Naive thymus-derived CD8-positive, alpha-beta T cell (primary cell): ENCODE measurements at regions not wholly inside any gene's neighbourhood (a gene's known extent, or its start where the extent isn't known, plus 50 kb on each side); places are given as distances from the start of the nearest gene placed in this dataset.

Experiments
- ATAC-seq, 2 donors: fragments of 150-1000 bp; cut with Tn5 transposase in 1 of 2; sonication (Bioruptor Pico), chemical (Tn5 transposase) in 1 of 2; 1 replicate in 1 of 2; 2 replicates in 1 of 2; pipeline ENCODE4 v1.10.0; 2021; ENCODE audit warnings: mild to moderate bottlenecking in 2 of 2, moderate library complexity in 2 of 2
- POLR2A ChIA-PET: fragments of 350-600 bp; sonication (Branson Sonifier 250); formaldehyde crosslinking; loops from one replicate; lab custom pipeline; 2021; ENCODE audit warnings: antibody characterized with exemption; lab: Charles Lee
- DNase-seq, 10 donors: peaks; one replicate each; pipeline versions ENCODE4 v3.0.0 to v3.0.0-alpha.2; 2020 to 2022
- H3K27ac Mint-ChIP-seq, 10 donors: one replicate each; pipeline ENCODE4 v1.8.0; 2020 to 2022; ENCODE audit warnings: mild to moderate bottlenecking in 10 of 10, mixed read lengths in 10 of 10, moderate library complexity in 4 of 10, inconsistent platforms in 1 of 10
- H3K27me3 Mint-ChIP-seq, 5 donors: one replicate each; pipeline ENCODE4 v1.8.0; 2021 to 2022; ENCODE audit warnings: mixed read lengths in 5 of 5
- H3K36me3 Mint-ChIP-seq, 3 donors: one replicate each; pipeline ENCODE4 v1.8.0; 2020 to 2022; ENCODE audit warnings: mixed read lengths in 3 of 3, mild to moderate bottlenecking in 2 of 3, inconsistent platforms in 1 of 3
- H3K4me1 Mint-ChIP-seq, 4 donors: one replicate each; pipeline ENCODE4 v1.8.0; 2021 to 2022; ENCODE audit warnings: mixed read lengths in 4 of 4
- H3K4me3 Mint-ChIP-seq, 10 donors: one replicate each; pipeline ENCODE4 v1.8.0; 2020 to 2022; ENCODE audit warnings: mild to moderate bottlenecking in 10 of 10, mixed read lengths in 10 of 10, moderate library complexity in 6 of 10, inconsistent platforms in 1 of 10
- H3K9me3 Mint-ChIP-seq, 9 donors: one replicate each; pipeline ENCODE4 v1.8.0; 2020 to 2022; ENCODE audit warnings: mixed read lengths in 9 of 9, mild to moderate bottlenecking in 3 of 9, inconsistent platforms in 1 of 9, moderate library complexity in 1 of 9

DNA sequence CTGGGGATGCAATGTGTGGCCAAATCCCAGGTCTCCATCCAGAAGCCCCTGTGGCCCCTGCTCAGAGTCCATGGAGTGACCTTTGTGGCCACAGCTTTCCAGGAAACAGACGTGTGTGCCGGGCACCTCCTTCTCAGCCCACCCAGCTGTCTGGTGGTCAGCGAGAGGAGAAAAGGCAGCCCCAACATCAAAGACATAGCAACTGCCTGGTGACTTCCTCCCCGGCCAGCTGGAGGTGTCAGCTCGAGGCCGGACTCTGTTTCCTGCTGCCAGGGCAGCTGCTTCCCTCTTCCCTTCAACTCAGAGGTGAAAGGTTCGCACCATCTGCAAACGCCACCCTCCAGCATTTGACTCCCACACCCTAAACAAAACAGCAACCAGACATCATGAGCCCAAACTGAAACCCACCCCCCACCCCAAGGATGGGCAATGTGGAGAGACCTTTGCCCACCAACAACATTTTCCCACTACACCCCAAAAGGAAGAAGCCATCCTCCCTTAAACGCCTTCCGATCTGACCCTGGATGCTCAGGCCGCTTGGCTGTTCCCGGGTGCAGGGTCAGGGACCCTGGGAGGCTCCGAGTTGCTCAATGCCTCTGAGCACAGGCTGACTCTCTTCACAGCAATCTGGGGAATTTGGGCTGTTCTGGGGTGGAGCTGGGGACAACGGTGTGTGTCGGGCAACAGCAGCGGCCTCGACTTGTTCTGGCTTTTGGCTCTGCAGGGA is 162.3 kb downstream of the PSMG1 start:
- H3K4me3 Mint-ChIP-seq = no peak overlapping the region
- peak overlapping the region in 1 of 10 donors; percentile 49 for H3K27ac Mint-ChIP-seq

DNA sequence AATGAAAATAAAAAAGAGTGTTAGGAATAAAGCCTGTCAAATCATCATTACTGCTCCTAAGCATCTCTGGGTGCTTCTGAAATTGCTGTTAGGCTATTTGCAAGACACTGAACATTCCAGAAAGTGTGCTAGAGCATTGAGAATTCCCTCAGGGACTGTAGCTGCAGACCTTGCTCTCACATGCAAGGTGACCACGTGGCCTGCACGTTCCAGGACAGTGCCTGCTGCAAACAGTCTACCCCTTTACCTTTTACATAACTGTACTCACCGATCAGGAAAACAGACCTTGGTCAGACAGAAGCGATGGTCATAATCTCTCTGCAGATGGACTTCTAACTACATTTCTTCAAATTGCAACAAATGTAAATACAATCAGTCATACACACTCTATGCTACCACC is 164.5 kb downstream of the PSMG1 start:
- peaks cover 0 to 16% (median 0%) of the 10 kb centered on the region in 4 donors for H3K4me1 Mint-ChIP-seq
- ATAC-seq = no peak
- POLR2A ChIA-PET = no interaction called here
- H3K4me3 Mint-ChIP-seq = peak overlapping the region in 1 of 10 donors; percentile 59
- no peak overlapping the region for H3K27ac Mint-ChIP-seq
- H3K27me3 Mint-ChIP-seq = peaks cover 0 to 5% (median 2%) of the 10 kb centered on the region in 5 donors
- H3K9me3 Mint-ChIP-seq = peaks cover 0 to 4% (median 0%) of the 10 kb centered on the region in 9 donors
- no peaks in the 10 kb centered on the region for H3K36me3 Mint-ChIP-seq
- no peak for DNase-seq

More for the DNA sequence above, 162.3 kb downstream of the PSMG1 start:
- Mint-ChIP-seq H3K4me1 (peaks cover 0 to 16% (median 0%) of the 10 kb centered on the region in 4 donors), H3K27me3 (peaks cover 0 to 5% (median 3%) of the 10 kb centered on the region in 5 donors), H3K36me3 (peaks cover 0 to 9% (median 0%) of the 10 kb centered on the region in 3 donors), H3K9me3 (peaks cover 0 to 18% (median 6%) of the 10 kb centered on the region in 9 donors)
- ATAC-seq = no peak
- no peak for DNase-seq
- POLR2A ChIA-PET = no interaction called here

DNA sequence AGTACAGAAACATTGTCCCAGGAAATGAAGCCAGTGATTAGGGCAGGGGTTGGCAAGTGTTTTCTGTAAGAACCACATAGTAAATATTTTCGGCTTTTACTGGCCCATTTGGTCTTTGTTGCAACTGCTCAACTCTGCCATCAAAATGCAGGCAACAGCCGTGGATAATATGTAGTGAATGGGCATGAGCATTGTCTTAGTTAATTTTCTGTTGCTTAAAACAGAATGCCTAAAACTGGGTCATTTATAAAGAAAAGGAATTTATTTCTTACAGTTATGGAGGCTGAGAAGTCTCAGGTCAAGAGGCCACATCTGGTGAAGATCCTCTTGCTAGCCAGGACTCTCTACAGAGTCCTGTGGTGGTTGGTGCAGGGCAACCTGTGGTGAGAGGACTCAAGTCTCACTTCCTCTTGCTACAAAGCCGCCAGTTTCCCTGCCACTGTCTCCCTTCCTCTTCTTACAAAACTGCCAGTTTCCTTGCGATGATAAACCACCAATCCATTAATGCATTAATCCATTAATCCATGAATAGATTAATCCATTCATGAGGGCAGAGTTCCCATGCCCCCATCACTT is 166.4 kb downstream of the PSMG1 start:
- Mint-ChIP-seq H3K27me3 (peaks cover 0 to 5% (median 2%) of the 10 kb centered on the region in 5 donors), H3K4me1 (peaks cover 0 to 16% (median 0%) of the 10 kb centered on the region in 4 donors), H3K9me3 (peaks cover 0 to 2% (median 0%) of the 10 kb centered on the region in 9 donors), H3K36me3 (no peaks in the 10 kb centered on the region), H3K4me3 (no peak overlapping the region), H3K27ac (peak overlapping the region in 1 of 10 donors; percentile 4)
- POLR2A ChIA-PET = no interaction called here
- ATAC-seq (no peak), DNase-seq (no peak)

DNA sequence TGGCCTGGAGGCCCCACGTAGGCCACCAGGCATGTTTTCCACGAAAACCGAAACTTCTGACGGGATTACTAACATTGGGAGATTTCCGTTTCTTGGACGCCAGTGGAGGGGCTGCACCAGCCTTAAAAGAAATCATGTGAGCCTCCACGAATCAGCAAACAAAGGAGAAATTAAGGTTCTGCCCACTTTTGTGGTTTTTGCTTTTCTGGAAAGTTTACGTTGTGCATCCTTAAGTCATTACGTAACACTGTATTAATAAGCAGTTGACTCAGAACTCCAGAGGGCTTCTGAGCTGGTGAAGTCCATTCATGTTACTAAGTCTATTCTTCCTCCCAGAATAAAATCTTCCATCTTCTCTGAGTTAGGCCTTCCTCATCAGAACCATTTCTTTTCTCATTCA is 168.5 kb downstream of the PSMG1 start:
- H3K27me3 Mint-ChIP-seq = peaks cover 0 to 6% (median 4%) of the 10 kb centered on the region in 5 donors
- DNase-seq (no peak), ATAC-seq (no peak)
- no peaks in the 10 kb centered on the region for H3K36me3 Mint-ChIP-seq
- POLR2A ChIA-PET = no interaction called here
- peaks cover 0 to 2% (median 0%) of the 10 kb centered on the region in 9 donors for H3K9me3 Mint-ChIP-seq
- no peak overlapping the region for H3K4me3 Mint-ChIP-seq
- peaks cover 0 to 16% (median 0%) of the 10 kb centered on the region in 4 donors for H3K4me1 Mint-ChIP-seq
- H3K27ac Mint-ChIP-seq = no peak overlapping the region

DNA sequence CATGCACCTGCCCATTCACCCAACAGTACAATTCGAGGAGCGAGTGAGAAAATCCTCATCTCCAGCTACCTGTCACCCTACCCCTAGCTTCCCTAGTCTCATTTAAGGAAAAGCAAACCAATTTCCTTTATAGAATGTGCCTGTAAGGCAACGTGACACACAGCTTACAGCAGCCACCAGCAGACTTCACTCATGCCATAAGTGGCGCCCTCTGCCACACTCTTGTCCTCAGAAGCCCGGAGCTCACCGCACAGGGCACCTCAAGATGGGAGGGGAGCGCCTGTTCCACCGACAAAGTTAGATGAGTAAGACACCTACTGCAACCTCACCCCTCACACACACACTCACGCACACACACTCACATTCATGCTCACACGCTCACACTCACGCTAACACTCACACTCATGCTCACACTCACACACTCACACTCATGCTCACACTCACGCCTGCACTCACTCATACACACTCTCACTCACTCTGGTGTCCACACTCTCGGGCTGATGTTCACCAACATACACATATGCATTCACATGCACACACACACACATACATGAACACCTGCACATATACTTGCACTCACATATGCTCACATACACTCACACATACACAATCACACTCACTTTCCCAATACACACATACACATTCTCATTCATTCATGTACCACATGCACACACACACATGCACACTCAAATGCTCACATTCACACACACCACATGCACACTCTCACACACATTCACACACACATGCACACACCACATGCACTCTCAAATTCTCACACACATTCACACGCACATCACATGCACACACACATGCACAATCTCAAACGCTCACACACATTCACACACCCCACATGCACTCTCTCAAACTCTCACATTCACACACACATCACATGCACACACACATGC is 170.7 kb downstream of the PSMG1 start:
- no peaks in the 10 kb centered on the region for H3K36me3 Mint-ChIP-seq
- peaks cover 0 to 12% (median 0%) of the 10 kb centered on the region in 4 donors for H3K4me1 Mint-ChIP-seq
- DNase-seq (no peak), ATAC-seq (no peak)
- no peak overlapping the region for H3K27ac Mint-ChIP-seq
- H3K4me3 Mint-ChIP-seq = no peak overlapping the region
- peaks cover 0 to 6% (median 3%) of the 10 kb centered on the region in 5 donors for H3K27me3 Mint-ChIP-seq
- POLR2A ChIA-PET = no interaction called here
- peaks cover 0 to 2% (median 0%) of the 10 kb centered on the region in 9 donors for H3K9me3 Mint-ChIP-seq

DNA sequence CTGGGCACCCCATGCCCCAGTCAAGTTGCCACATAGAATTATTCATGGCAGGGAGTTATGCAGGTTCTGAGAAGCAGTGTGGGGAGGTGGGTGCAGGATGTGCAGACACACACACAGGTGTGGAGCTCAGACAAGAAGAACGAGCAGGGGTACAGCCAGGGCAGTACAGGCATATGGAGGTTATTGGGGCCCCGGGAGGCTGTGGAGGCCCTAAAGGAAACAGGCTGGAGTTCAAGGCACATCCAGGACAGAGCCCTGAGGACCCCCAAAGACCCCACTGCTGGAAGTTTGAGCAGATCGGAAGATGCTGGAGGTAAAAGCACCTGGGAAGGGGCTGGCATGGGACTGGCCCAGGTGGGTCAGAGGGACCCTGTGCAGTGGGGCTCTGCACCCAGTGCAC is 171.3 kb downstream of the PSMG1 start:
- peaks cover 0 to 2% (median 0%) of the 10 kb centered on the region in 9 donors for H3K9me3 Mint-ChIP-seq
- H3K27ac Mint-ChIP-seq = no peak overlapping the region
- POLR2A ChIA-PET = no interaction called here
- peaks cover 0 to 14% (median 0%) of the 10 kb centered on the region in 4 donors for H3K4me1 Mint-ChIP-seq
- DNase-seq = no peak
- H3K4me3 Mint-ChIP-seq = no peak overlapping the region
- H3K36me3 Mint-ChIP-seq = no peaks in the 10 kb centered on the region
- no peak for ATAC-seq
- peaks cover 0 to 6% (median 2%) of the 10 kb centered on the region in 5 donors for H3K27me3 Mint-ChIP-seq

DNA sequence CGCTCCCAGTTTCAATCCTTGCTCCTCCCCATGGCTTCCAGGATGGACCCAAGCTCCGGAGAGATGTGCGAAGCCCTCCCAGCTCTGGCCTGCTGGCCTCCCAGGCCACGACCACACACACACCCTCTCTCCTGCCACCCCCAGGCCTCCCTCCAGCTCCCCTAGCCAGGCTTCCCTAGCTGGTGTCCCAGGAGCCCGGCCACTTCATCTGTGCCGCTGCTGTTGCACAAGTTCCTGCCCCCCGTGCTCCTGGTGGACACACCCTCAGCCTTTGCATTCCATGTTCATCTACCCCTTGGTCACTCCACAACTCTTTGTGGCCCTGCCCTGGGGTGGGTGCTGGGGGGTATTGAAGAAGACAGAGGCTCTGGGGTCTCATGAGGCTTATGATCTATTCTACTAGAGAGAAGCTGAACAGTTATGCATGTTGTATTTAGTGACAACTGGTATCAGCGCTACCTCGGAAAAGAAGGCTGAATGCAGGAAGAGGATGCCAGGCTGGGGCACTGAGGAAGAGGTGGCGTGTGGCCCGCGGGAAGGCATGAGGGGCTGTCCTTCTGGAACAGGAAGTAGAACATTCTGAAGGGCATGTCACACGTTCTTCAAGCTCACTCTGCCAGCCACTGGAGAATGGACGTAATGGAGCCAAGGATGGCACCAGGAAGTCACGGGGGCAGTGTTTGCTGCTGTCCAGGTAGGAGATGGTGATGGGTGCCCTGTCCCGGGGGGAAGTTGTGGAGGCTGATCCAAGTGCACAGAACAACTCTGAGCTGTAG is 172.4 kb downstream of the PSMG1 start:
- Mint-ChIP-seq H3K4me1 (peaks cover 0 to 19% (median 1%) of the 10 kb centered on the region in 4 donors), H3K9me3 (peaks cover 0 to 2% (median 0%) of the 10 kb centered on the region in 9 donors), H3K27ac (no peak overlapping the region), H3K36me3 (no peaks in the 10 kb centered on the region), H3K4me3 (peak overlapping the region in 1 of 10 donors; percentile 52), H3K27me3 (peaks cover 0 to 9% (median 2%) of the 10 kb centered on the region in 5 donors)
- no peak for ATAC-seq
- DNase-seq = no peak
- POLR2A ChIA-PET = no interaction called here

DNA sequence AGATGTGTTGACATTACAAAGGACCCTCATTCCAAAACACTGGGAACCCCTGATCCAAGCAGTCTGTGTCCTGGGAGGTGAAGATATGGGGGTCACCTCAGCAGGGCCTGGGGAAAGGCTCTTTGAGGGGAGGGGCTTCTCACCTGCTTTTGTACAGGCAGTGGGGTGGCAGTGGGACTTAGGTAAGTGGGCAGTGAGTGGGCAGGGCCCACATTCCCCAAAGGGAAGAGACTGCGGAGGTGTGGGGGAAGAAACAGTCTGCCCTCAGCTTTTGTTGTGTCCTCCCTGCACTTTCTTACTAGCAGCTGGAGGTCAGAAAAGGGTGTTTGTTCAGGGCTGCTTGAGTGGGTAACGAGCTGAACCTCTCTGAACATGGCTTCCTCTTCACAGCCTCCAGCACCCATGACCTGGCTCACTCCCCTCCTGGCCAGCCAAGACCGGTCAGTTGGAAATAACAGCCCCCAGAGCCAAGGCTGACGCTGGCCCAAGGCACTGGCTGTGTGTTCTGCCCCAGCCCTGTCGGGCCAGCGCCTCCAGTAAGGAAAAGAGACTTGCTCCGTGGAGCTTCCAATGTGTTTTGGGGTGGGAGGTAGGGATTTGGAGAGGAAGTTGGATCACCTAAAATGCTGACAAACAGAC is 173.5 kb downstream of the PSMG1 start:
- peaks cover 0 to 9% (median 2%) of the 10 kb centered on the region in 5 donors for H3K27me3 Mint-ChIP-seq
- H3K27ac Mint-ChIP-seq = no peak overlapping the region
- ATAC-seq (no peak), DNase-seq (no peak)
- no peak overlapping the region for H3K4me3 Mint-ChIP-seq
- peaks cover 0 to 2% (median 0%) of the 10 kb centered on the region in 9 donors for H3K9me3 Mint-ChIP-seq
- H3K36me3 Mint-ChIP-seq = no peaks in the 10 kb centered on the region
- peaks cover 3 to 27% (median 6%) of the 10 kb centered on the region in 4 donors for H3K4me1 Mint-ChIP-seq
- POLR2A ChIA-PET = no interaction called here

DNA sequence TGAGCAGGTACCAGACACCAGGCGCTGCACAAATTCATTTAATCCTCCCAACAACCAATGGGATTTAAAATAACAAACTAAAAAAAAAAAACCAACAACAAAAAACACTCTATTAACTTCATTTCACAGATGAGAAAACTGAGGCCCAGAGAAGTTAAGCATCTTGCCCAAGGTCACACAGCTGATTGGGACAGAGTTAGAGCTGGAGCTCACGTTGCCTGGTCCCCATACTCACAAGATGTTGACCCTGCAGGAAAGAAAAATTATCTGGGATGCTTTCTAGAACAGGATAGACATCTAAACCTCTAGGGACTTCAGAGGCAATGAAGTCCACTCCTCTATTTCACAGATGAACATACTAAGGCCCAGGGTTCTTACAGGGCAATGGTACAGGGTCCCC is 175.3 kb downstream of the PSMG1 start:
- ATAC-seq = no peak
- Mint-ChIP-seq H3K36me3 (no peaks in the 10 kb centered on the region), H3K9me3 (no peaks in the 10 kb centered on the region), H3K27me3 (peaks cover 0 to 9% (median 2%) of the 10 kb centered on the region in 5 donors), H3K27ac (no peak overlapping the region), H3K4me1 (peaks cover 3 to 42% (median 12%) of the 10 kb centered on the region in 4 donors), H3K4me3 (no peak overlapping the region)
- POLR2A ChIA-PET = no interaction called here
- DNase-seq = no peak

DNA sequence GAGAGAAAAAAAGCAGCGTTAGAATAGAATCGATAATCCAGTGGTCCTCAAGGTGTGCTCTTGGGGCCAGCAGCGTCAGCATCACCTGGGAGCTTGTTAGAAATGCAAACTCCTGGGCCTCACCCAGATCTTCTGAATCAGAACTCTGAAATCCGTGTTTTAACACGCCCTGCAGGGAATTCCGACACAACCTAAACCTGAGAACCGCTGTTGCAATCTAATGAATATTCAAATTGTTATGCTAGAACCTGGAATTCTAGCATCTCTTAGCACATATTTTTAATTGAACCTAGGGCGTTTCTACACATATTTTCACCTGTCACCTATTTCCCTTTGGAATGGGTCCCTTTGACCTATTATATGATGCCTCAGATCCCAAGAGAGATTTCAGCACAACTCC is 175.7 kb downstream of the PSMG1 start:
- DNase-seq = no peak
- peaks cover 3 to 42% (median 12%) of the 10 kb centered on the region in 4 donors for H3K4me1 Mint-ChIP-seq
- peaks cover 0 to 9% (median 2%) of the 10 kb centered on the region in 5 donors for H3K27me3 Mint-ChIP-seq
- ATAC-seq = no peak
- H3K36me3 Mint-ChIP-seq = no peaks in the 10 kb centered on the region
- no peak overlapping the region for H3K27ac Mint-ChIP-seq
- H3K9me3 Mint-ChIP-seq = no peaks in the 10 kb centered on the region
- H3K4me3 Mint-ChIP-seq = no peak overlapping the region
- POLR2A ChIA-PET = no interaction called here

DNA sequence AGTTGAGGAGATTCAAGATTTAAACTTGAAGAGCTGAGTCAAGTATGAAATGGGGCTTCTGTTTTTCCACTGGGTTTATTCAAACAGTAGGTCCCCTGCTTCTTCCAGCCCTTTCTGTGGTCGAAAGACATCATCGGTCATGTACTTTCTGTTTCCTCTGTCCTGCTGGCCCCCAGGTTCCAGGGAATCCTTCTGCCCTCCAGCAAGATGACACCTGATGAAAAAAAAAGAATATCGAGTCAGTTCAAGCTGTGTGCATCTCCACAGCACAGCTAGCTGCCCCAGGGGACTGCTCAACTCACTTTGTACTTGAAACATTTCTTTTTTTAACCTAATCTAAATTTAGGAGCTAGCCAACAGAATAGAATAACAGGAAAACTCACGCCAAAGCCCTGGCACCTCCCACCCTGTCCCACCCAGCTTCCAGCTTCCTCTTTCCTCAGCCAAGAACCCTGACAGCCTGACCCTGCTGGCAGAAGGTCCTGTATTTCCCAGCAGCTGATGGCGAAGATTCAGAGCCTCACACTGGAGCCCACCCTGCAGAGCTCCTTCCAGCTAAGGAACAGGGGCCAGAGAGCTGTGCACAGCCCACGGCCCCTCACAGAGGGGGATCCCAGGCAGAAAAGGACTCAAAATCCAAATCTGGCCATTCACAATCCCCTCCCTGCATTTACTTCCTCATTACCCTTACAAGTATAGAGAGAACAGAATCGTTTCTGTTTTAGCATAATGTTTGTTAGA is 176.5 kb downstream of the PSMG1 start:
- H3K4me1 Mint-ChIP-seq = peaks cover 3 to 42% (median 12%) of the 10 kb centered on the region in 4 donors
- H3K4me3 Mint-ChIP-seq = no peak overlapping the region
- no peaks in the 10 kb centered on the region for H3K9me3 Mint-ChIP-seq
- POLR2A ChIA-PET = no interaction called here
- ATAC-seq (no peak), DNase-seq (no peak)
- peaks cover 0 to 9% (median 2%) of the 10 kb centered on the region in 5 donors for H3K27me3 Mint-ChIP-seq
- H3K27ac Mint-ChIP-seq = no peak overlapping the region
- H3K36me3 Mint-ChIP-seq = no peaks in the 10 kb centered on the region
